Tongue (tissue), 1 donor: ENCODE measurements at regions not wholly inside any gene's neighbourhood (a gene's known extent, or its start where the extent isn't known, plus 50 kb on each side); places are given as distances from the start of the nearest gene placed in this dataset.
"Not testable (repeated sequence)": the region's sequence is repeated elsewhere in the genome, so short reads cannot be mapped to it uniquely, and the experiment has no call there.

Source experiments
- DNase-seq: peaks from one replicate; pipeline ENCODE4 v3.0.0-alpha.2; 2015

GRCh38 chr5:90056911-90057705, 352.4 kb downstream of the CETN3 start:
- peak; percentile 53 for DNase-seq

GRCh38 chr5:90055831-90056328, 353.7 kb downstream of the CETN3 start:
- DNase-seq, result peak; percentile 37

GRCh38 chr5:90054612-90055011, 354.9 kb downstream of the CETN3 start:
- no peak for DNase-seq

- peak; percentile 56 for DNase-seq
These were observed 357.8 kb downstream of the CETN3 start for GRCh38 chr5:90051756-90052155.

GRCh38 chr5:90050103-90050502, 359.5 kb downstream of the CETN3 start:
- DNase-seq, result no peak

GRCh38 chr5:90047113-90047512, 362.4 kb downstream of the CETN3 start:
- no peak for DNase-seq

- not testable (repeated sequence) for DNase-seq
These were observed 369.5 kb downstream of the CETN3 start for GRCh38 chr5:90040082-90040481.

- peak; percentile 56 for DNase-seq
These were observed 371.9 kb downstream of the CETN3 start for GRCh38 chr5:90037646-90038045.

- no peak for DNase-seq
These were observed 386.9 kb downstream of the CETN3 start for GRCh38 chr5:90022711-90023053.

GRCh38 chr5:90022002-90022710, 387.4 kb downstream of the CETN3 start:
- no peak for DNase-seq

- DNase-seq, result peak; percentile 5
These were observed 388.7 kb downstream of the CETN3 start for GRCh38 chr5:90020575-90021538.

GRCh38 chr5:90017239-90017638, 392.3 kb downstream of the CETN3 start:
- DNase-seq, result peak; percentile 7

GRCh38 chr5:90015584-90016018, 394.0 kb downstream of the CETN3 start:
- no peak for DNase-seq

- no peak for DNase-seq
These were observed 395.1 kb downstream of the CETN3 start for GRCh38 chr5:90014420-90014819.

GRCh38 chr5:90000351-90000750, 409.2 kb downstream of the CETN3 start:
- no peak for DNase-seq

GRCh38 chr5:89998519-89999305, 410.8 kb downstream of the CETN3 start:
- DNase-seq, result no peak

- no peak for DNase-seq
These were observed 412.7 kb downstream of the CETN3 start for GRCh38 chr5:89996890-89997289.

GRCh38 chr5:89996335-89996734, 413.2 kb downstream of the CETN3 start:
- no peak for DNase-seq

- no peak for DNase-seq
These were observed 415.3 kb downstream of the CETN3 start for GRCh38 chr5:89994266-89994665.

GRCh38 chr5:89992201-89992600, 417.4 kb downstream of the CETN3 start:
- DNase-seq, result no peak

GRCh38 chr5:89991592-89991991, 418.0 kb downstream of the CETN3 start:
- DNase-seq, result no peak

GRCh38 chr5:89989776-89990175, 419.8 kb downstream of the CETN3 start:
- peak; percentile 13 for DNase-seq
